ENCODE measurements at regions not wholly inside any gene's neighbourhood (a gene's known extent, or its start where the extent isn't known, plus 50 kb on each side); places are given as distances from the start of the nearest gene placed in this dataset.

DNA sequence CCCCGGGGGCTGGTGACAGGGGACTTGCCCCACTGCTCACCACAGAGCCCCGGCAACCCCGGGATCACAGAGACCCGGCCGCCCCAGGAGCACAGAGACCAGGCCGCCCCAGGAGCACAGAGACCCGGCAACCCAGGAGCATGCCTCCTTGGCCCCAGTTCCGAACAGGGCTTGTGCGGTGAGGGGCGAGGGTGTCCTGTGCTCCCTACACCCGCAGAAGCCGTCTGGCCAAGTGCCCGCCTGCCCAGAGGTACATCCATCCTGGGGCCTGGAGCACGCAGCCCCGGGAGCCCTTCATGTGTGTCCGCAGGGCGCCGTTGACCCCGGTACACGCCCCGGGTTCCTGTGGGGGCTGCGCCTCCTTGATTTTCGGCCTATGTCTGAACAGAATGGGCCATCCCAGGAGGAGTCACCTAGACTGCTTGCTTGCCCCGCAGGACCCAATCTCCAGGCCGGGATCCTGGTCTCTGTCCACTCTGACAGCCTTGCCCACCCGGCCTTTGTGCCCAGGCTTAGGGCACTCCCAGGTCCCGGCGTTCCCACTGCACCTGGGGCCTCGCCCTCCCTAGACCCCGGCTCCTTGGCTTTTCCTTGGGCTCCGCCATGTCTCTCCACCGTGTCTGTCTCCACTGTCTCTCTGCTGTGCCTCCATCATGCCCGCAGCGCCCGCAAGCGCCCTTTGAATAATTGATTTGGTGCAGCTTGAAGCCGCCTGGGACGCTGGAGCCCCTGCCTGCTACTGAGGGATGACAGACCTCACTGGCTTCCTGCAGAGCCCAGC lies 219.8 kb downstream of the ERMARD start:
- Mint-ChIP-seq H3K4me3 (no peak overlapping the region), H3K4me1 (ENCODE audit: unreplicated experiment) (no peaks in the 10 kb centered on the region), H3K9me3 (no peaks in the 10 kb centered on the region), H3K36me3 (no peaks in the 10 kb centered on the region), H3K27ac (no peak overlapping the region), H3K27me3 (peaks cover 3% of the 10 kb centered on the region)
- TF ChIP-seq, protein P1, sequence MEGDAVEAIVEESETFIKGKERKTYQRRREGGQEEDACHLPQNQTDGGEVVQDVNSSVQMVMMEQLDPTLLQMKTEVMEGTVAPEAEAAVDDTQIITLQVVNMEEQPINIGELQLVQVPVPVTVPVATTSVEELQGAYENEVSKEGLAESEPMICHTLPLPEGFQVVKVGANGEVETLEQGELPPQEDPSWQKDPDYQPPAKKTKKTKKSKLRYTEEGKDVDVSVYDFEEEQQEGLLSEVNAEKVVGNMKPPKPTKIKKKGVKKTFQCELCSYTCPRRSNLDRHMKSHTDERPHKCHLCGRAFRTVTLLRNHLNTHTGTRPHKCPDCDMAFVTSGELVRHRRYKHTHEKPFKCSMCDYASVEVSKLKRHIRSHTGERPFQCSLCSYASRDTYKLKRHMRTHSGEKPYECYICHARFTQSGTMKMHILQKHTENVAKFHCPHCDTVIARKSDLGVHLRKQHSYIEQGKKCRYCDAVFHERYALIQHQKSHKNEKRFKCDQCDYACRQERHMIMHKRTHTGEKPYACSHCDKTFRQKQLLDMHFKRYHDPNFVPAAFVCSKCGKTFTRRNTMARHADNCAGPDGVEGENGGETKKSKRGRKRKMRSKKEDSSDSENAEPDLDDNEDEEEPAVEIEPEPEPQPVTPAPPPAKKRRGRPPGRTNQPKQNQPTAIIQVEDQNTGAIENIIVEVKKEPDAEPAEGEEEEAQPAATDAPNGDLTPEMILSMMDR (conservative IDR thresholded peaks at IDR 0.05) = no peak
- DNase-seq (ENCODE audit: extremely low spot score, unreplicated experiment) = peak; percentile 60

DNA sequence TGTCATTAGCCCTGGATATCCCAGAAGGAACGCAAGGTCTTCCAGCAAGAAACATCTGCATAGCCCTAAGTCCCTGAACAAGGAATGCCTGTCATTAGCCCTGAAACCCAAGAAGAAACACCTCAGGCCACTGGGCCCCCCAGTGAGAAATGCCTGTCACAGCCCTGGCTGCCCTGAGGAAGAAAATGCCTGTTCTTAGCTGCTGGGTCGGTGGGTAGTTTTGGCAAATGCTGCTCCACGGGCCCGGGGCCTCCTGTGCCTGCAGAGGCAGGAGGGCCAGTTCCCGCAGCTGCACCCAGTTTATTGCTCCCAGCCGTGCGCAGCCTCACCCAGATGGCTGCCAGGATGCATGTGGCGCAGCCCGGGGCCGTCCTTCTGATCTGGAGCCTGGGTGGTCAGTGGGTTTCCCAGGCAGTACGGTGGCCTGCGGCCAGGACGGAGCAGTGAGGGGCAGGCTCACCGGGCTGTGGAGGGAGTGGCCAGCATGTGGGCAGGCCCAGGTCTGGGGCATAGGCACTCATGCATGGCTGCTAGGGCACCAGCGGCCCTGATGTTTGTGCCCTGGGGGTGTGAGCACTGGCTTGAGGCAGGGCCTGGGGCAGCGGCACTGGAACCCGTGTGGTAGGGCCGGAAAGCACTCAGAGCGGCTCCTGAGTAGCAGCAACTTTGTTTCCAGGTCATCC lies 219.0 kb downstream of the ERMARD start:
- Mint-ChIP-seq H3K27ac (no peak overlapping the region), H3K4me3 (no peak overlapping the region), H3K9me3 (no peaks in the 10 kb centered on the region), H3K36me3 (no peaks in the 10 kb centered on the region), H3K27me3 (peaks cover 5% of the 10 kb centered on the region), H3K4me1 (ENCODE audit: unreplicated experiment) (no peaks in the 10 kb centered on the region)
- DNase-seq (ENCODE audit: extremely low spot score, unreplicated experiment) = peak; percentile 66
- TF ChIP-seq, protein P1 (conservative IDR thresholded peaks at IDR 0.05) = no peak

DNA sequence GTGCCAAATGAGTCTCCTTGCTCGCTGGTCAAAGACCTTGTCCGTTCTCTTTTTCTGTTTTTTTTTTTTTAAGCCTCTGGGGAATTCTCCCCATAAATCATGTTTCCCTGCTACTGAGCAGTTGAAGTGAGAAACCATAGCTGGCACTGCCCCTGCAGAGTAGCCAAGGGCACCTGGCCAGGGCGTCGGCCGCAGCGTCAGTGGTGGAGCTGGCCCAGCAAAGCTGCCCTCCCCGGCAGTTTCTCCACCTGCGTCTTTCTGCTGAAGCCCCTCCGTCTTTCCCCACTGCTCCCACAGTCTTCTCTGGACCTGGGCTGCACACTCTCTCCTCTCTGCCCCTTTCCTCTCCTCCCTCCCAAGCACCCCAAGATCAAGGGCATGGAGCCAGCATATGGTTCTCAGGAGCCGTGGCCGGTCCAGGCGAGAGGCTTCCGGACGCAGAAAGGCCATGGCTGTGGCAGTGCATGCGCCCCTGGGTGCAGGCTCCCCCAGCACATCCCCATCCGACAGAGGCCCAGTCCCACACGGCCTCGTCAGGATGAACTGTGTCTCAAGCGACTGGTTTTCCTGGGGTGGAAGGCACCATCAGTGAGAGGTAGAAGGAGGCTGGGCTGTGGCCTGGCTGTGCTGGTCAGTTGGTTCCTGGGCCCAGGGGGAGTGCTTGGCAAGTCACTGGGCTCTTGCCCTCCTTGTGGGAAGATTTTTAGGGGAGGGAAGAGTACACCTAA lies 218.1 kb downstream of the ERMARD start:
- H3K36me3 Mint-ChIP-seq = no peaks in the 10 kb centered on the region
- peaks cover 14% of the 10 kb centered on the region for H3K27me3 Mint-ChIP-seq
- no peaks in the 10 kb centered on the region for H3K4me1 Mint-ChIP-seq (ENCODE audit: unreplicated experiment)
- H3K27ac Mint-ChIP-seq = no peak overlapping the region
- H3K4me3 Mint-ChIP-seq = no peak overlapping the region
- DNase-seq (ENCODE audit: extremely low spot score, unreplicated experiment) = peak; percentile 54
- TF ChIP-seq, protein P1 (conservative IDR thresholded peaks at IDR 0.05) = no peak
- H3K9me3 Mint-ChIP-seq = no peaks in the 10 kb centered on the region

DNA sequence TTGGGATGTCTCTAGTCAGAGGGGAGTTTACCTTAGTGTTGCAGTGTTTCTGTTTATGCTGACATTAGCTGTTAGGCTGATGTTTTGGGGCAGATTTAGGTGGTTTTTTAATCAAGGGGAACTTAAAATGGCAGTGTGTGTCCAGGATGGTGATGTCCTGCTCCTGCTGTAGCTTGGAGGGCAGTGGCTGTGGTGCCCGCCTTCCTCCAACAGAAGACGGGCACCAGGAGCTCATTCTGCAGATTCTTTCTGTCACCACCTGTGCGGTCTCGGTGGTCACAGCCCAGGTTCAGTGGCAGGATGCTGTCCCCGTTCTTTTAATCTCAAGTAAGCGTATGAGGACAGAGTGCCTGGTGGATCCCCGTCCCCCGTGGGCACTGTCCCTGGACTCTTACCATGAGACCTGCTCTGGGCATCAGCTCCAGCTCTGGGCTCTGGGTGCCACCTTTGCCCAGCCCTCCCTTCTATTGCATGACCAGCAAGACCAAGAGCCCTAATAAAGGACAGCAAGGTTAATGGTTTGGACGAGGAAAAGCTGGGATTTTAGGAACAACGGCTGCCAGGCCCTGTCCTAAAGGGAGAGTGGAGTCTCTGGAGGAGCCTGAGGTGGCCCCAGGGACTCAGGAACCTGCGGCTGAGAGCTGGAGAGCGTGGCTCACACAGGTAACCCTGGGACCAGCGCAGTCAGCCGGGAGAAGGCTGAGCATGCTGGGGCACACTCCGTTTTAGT lies 217.3 kb downstream of the ERMARD start:
- H3K27me3 Mint-ChIP-seq = peaks cover 15% of the 10 kb centered on the region
- no peaks in the 10 kb centered on the region for H3K36me3 Mint-ChIP-seq
- H3K9me3 Mint-ChIP-seq = no peaks in the 10 kb centered on the region
- TF ChIP-seq, protein P1 (conservative IDR thresholded peaks at IDR 0.05) = no peak
- H3K27ac Mint-ChIP-seq = no peak overlapping the region
- H3K4me3 Mint-ChIP-seq = no peak overlapping the region
- no peak for DNase-seq (ENCODE audit: extremely low spot score, unreplicated experiment)
- H3K4me1 Mint-ChIP-seq (ENCODE audit: unreplicated experiment) = no peaks in the 10 kb centered on the region

DNA sequence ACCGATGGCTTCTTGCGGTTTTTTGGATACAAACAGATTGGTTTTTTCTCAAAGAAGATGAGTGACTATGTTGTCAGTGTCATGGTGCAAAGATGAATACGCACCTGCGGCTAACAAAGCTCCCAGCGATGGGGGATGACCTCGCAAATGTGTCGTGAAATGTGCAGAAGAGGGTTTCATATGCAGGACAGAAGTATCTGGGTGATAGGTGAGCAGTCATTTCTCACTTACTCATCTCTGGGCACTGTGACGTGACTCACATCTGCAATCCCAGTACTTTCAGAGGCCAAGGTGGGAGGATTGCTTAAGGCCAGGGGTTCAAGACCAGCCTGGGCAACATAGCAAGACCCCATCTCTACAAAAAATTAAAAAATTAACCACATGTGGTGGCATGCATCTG lies 216.3 kb downstream of the ERMARD start:
- DNase-seq (ENCODE audit: extremely low spot score, unreplicated experiment) = no peak
- no peaks in the 10 kb centered on the region for H3K4me1 Mint-ChIP-seq (ENCODE audit: unreplicated experiment)
- no peaks in the 10 kb centered on the region for H3K9me3 Mint-ChIP-seq
- no peak overlapping the region for H3K4me3 Mint-ChIP-seq
- no peak overlapping the region for H3K27ac Mint-ChIP-seq
- TF ChIP-seq, protein P1 (conservative IDR thresholded peaks at IDR 0.05) = no peak
- H3K27me3 Mint-ChIP-seq = peaks cover 18% of the 10 kb centered on the region
- H3K36me3 Mint-ChIP-seq = no peaks in the 10 kb centered on the region

All from type B pancreatic cell (in vitro differentiated cells).